ENCODE measurements at regions not wholly inside any gene's neighbourhood (a gene's known extent, or its start where the extent isn't known, plus 50 kb on each side); places are given as distances from the start of the nearest gene placed in this dataset.
"Not testable (repeated sequence)": the region's sequence is repeated elsewhere in the genome, so short reads cannot be mapped to it uniquely, and the experiment has no call there.

GRCh38 chr16:7775072-7775488 lies 442.4 kb downstream of the RBFOX1 start:
- no peak for DNase-seq

- no peak for DNase-seq
These were observed 440.1 kb downstream of the RBFOX1 start for GRCh38 chr16:7772722-7773121.

- DNase-seq = not testable (repeated sequence)
These were observed 436.4 kb downstream of the RBFOX1 start for GRCh38 chr16:7769091-7769490.

DNA sequence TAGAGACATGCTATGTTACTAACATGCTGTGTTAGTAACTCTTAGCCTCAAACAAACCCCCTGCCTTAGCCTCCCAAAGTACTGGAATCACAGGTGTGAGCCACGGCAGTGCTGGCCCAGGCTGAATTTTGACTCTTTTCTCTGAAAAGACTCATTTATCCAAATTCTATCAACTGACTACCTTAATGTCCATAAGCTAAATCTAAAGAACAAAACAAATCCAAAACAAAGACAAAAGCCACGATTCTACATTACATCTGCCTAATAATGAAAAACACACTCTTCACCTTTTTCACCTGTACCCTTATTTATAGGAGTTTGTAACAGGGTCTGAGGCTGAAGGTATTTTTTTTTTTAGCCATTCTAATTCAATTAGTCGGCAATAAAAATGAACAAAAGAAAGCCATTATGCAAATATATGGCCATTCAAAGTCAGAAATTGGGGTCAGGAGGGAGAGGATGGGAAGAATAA lies 432.5 kb downstream of the RBFOX1 start:
- no peak for DNase-seq

GRCh38 chr16:7763111-7763510 lies 430.5 kb downstream of the RBFOX1 start:
- no peak for DNase-seq
